DOHH2 (cell line): ENCODE measurements at regions not wholly inside any gene's neighbourhood (a gene's known extent, or its start where the extent isn't known, plus 50 kb on each side); places are given as distances from the start of the nearest gene placed in this dataset.

ENCODE experiments used
- CTCF ChIP-seq: fragments of 200-600 bp; sonication (generic); IDR thresholded peaks from one replicate; pipeline ENCODE4 v1.5.1; 2014; ENCODE audit warnings: antibody characterized with exemption, mild to moderate bottlenecking, low read depth, low read length; ENCODE audit not compliant: poor library complexity, severe bottlenecking
- EZH2phosphoT487 ChIP-seq: fragments of 200-600 bp; sonication (generic); IDR thresholded peaks from 2 replicates; pipeline ENCODE4 v1.6.1; 2017; ENCODE audit warnings: borderline replicate concordance, mild to moderate bottlenecking, antibody characterized with exemption, low read length, moderate library complexity, mixed read lengths

- TF ChIP-seq CTCF = no peak
- TF ChIP-seq EZH2phosphoT487 = no peak
Measured at GRCh38 chr11:92714111-92714510, 255.3 kb upstream of the MTNR1B start.
